GM21526 (cell line): ENCODE measurements at regions not wholly inside any gene's neighbourhood (a gene's known extent, or its start where the extent isn't known, plus 50 kb on each side); places are given as distances from the start of the nearest gene placed in this dataset.

ENCODE experiments used
- ATAC-seq: cut with Tn5 transposase; IDR thresholded peaks from one replicate; pipeline ENCODE4 v1.9.1; 2021; ENCODE audit warnings: moderate library complexity; ENCODE audit not compliant: unreplicated experiment, low FRiP score

GRCh38 chr13:46964789-46965527 lies 68.1 kb upstream of the HTR2A start:
- no peak for ATAC-seq

GRCh38 chr13:46963904-46964303 lies 67.1 kb upstream of the HTR2A start:
- no peak for ATAC-seq

- ATAC-seq = no peak
Observed at GRCh38 chr13:46962281-46962941, 65.6 kb upstream of the HTR2A start.

- ATAC-seq = peak; percentile 100
Observed at GRCh38 chr13:46961719-46962118, 64.9 kb upstream of the HTR2A start.

- no peak for ATAC-seq
Observed at GRCh38 chr13:46953941-46954340, 57.1 kb upstream of the HTR2A start.

- ATAC-seq = no peak
Observed at GRCh38 chr13:46953331-46953730, 56.5 kb upstream of the HTR2A start.

GRCh38 chr13:46951516-46951915 lies 54.7 kb upstream of the HTR2A start:
- no peak for ATAC-seq

GRCh38 chr13:46949211-46949610 lies 52.4 kb upstream of the HTR2A start:
- no peak for ATAC-seq

GRCh38 chr13:46948338-46948737 lies 51.5 kb upstream of the HTR2A start:
- ATAC-seq = no peak

GRCh38 chr13:46947425-46948191 lies 50.8 kb upstream of the HTR2A start:
- ATAC-seq = no peak
